ENCODE measurements at regions not wholly inside any gene's neighbourhood (a gene's known extent, or its start where the extent isn't known, plus 50 kb on each side); places are given as distances from the start of the nearest gene placed in this dataset.
"Not testable (repeated sequence)": the region's sequence is repeated elsewhere in the genome, so short reads cannot be mapped to it uniquely, and the experiment has no call there.

DNA sequence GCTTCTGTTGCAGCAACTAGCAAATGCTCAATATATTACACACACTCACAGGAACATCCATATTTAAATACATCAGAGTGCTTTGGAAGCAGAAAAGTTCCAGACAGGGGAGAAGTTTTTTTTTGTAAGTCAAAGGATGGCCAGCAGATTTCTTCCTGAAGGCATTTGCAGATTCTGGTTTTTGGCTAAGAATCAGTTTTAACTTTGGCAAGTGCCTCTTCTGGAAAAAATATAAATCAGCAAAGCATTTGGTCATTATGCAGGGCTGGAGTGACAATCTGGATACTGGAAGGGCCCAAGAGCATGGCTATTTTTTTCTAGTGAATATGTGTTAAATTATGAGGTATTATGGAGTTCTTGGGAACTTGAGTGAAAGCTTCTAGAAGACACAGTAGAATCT lies 495.3 kb upstream of the ARPP21 start:
- no peak for TF ChIP-seq POLR2AphosphoS5 (IDR thresholded peaks at IDR 0.05; ENCODE audit: low read depth)
- no peak for TF ChIP-seq GABPA (IDR thresholded peaks at IDR 0.05; ENCODE audit: low read depth)
- TF ChIP-seq, protein P1, sequence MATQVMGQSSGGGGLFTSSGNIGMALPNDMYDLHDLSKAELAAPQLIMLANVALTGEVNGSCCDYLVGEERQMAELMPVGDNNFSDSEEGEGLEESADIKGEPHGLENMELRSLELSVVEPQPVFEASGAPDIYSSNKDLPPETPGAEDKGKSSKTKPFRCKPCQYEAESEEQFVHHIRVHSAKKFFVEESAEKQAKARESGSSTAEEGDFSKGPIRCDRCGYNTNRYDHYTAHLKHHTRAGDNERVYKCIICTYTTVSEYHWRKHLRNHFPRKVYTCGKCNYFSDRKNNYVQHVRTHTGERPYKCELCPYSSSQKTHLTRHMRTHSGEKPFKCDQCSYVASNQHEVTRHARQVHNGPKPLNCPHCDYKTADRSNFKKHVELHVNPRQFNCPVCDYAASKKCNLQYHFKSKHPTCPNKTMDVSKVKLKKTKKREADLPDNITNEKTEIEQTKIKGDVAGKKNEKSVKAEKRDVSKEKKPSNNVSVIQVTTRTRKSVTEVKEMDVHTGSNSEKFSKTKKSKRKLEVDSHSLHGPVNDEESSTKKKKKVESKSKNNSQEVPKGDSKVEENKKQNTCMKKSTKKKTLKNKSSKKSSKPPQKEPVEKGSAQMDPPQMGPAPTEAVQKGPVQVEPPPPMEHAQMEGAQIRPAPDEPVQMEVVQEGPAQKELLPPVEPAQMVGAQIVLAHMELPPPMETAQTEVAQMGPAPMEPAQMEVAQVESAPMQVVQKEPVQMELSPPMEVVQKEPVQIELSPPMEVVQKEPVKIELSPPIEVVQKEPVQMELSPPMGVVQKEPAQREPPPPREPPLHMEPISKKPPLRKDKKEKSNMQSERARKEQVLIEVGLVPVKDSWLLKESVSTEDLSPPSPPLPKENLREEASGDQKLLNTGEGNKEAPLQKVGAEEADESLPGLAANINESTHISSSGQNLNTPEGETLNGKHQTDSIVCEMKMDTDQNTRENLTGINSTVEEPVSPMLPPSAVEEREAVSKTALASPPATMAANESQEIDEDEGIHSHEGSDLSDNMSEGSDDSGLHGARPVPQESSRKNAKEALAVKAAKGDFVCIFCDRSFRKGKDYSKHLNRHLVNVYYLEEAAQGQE (IDR thresholded peaks at IDR 0.05; ENCODE audit: insufficient replicate concordance, low read depth), result no peak
- TF ChIP-seq SPI1 (IDR thresholded peaks at IDR 0.05; ENCODE audit: borderline replicate concordance, low read depth), result no peak
- TF ChIP-seq, protein P2, sequence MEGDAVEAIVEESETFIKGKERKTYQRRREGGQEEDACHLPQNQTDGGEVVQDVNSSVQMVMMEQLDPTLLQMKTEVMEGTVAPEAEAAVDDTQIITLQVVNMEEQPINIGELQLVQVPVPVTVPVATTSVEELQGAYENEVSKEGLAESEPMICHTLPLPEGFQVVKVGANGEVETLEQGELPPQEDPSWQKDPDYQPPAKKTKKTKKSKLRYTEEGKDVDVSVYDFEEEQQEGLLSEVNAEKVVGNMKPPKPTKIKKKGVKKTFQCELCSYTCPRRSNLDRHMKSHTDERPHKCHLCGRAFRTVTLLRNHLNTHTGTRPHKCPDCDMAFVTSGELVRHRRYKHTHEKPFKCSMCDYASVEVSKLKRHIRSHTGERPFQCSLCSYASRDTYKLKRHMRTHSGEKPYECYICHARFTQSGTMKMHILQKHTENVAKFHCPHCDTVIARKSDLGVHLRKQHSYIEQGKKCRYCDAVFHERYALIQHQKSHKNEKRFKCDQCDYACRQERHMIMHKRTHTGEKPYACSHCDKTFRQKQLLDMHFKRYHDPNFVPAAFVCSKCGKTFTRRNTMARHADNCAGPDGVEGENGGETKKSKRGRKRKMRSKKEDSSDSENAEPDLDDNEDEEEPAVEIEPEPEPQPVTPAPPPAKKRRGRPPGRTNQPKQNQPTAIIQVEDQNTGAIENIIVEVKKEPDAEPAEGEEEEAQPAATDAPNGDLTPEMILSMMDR (IDR thresholded peaks at IDR 0.05; ENCODE audit: insufficient read depth, low read length), result no peak
- Histone ChIP-seq H3K27ac (replicated peaks) (no peak overlapping the region), H3K4me3 (replicated peaks; ENCODE audit: insufficient read depth, low read length) (no peak overlapping the region), H3K27me3 (ENCODE audit: insufficient read depth, poor library complexity, severe bottlenecking) (no peaks in the 10 kb centered on the region)
- no peak for DNase-seq (ENCODE audit: low read depth in 1 of 2, low spot score in 1 of 2)

DNA sequence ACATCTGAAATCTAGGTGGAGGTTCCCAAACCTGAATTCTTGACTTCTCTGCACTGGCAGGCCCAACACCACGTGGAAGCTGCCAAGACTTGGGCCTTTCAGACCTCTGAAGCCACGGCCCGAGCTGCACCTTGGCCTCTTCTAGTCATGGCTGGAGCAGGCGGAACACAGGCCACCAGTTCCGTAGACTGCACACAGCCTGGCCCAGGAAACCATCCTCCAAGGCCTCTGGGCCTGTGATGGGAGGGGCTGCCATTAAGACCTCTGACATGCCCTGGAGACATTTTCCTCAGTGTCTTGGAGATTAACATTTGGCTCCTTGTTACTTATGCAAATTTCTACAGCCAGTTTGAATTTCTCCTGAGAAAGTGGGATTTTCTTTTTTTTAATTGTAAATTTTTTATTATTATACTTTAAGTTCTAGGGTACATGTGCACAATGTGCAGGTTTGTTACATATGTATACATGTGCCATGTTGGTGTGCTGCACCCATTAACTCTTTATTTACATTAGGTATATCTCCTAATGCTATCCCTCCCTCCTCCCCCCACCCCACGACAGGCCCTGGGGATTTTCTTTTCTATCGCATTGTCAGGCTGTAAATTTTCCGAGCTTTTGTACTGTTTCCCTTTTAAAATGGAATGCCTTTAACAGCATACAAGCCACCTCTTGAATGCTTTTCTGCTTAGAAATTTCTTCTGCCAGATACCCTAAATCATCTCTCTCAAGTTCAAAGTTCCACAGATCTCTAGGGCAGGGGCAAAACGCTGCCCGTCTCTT lies 492.9 kb upstream of the ARPP21 start:
- H3K4me3 ChIP-seq (replicated peaks; ENCODE audit: insufficient read depth, low read length); H3K27me3 ChIP-seq (ENCODE audit: insufficient read depth, poor library complexity, severe bottlenecking); DNase-seq (ENCODE audit: low read depth in 1 of 2, low spot score in 1 of 2); H3K27ac ChIP-seq (replicated peaks): not testable (repeated sequence)

DNA sequence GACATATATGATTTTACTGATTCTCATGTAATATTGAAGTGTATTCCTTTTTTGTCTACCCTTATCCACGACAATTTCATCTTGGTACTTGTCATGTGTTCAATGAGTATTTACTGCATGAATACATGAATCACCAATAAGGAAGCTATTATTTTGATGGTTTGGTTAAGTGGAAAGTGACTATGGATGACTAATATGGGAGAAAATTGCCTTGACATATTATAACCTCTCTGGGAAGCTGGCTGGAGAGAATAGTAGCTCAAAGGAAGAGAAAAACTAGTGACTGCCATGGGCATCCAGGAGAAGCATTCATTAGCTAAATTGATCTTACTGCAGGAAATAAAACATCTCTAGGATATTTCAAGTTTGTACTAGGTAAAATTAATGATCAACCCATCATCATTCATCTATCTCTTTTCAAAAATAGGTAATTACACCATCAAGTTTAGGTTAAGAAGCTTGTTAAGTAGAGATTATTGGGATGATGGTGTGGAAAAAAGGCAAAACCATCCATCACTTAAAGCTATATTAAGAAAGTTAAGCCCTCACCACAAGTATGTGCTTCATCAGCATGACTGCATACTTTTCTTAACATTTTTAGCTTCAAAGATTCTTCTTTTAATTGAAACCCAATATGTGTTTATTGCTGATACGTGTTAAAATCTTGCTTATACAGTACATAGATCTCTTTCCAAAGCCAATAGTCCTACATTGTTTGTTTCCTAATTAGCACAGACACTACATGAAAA lies 455.2 kb upstream of the ARPP21 start:
- no peak for DNase-seq (ENCODE audit: low read depth in 1 of 2, low spot score in 1 of 2)
- Histone ChIP-seq H3K27me3 (ENCODE audit: insufficient read depth, poor library complexity, severe bottlenecking) (no peaks in the 10 kb centered on the region), H3K4me3 (replicated peaks; ENCODE audit: insufficient read depth, low read length) (no peak overlapping the region), H3K27ac (replicated peaks) (no peak overlapping the region)
- TF ChIP-seq, protein P1 (IDR thresholded peaks at IDR 0.05; ENCODE audit: insufficient replicate concordance, low read depth), result no peak
- TF ChIP-seq, protein P2 (IDR thresholded peaks at IDR 0.05; ENCODE audit: insufficient read depth, low read length), result no peak
- TF ChIP-seq POLR2AphosphoS5 (IDR thresholded peaks at IDR 0.05; ENCODE audit: low read depth) (no peak), GABPA (IDR thresholded peaks at IDR 0.05; ENCODE audit: low read depth) (no peak), SPI1 (IDR thresholded peaks at IDR 0.05; ENCODE audit: borderline replicate concordance, low read depth) (no peak)

DNA sequence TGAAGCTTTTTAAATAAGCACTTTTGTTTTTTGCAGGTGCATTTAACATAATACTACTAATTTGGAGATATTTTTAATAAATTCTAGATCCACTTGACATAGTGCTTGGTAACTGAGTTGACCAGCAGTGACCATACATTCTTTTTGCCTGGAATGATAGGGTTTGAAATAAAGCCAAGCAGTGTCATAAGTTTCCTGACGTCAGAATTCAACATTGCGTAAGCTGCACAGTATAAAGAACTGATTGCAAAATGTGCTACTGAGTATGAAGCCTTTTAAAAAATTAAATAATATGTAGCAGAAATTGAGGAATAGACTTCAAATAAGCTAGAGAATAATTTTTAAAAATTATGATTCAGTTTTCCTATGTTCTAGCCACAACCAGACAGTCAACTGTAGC lies 454.6 kb upstream of the ARPP21 start:
- TF ChIP-seq POLR2AphosphoS5 (IDR thresholded peaks at IDR 0.05; ENCODE audit: low read depth) (no peak), SPI1 (IDR thresholded peaks at IDR 0.05; ENCODE audit: borderline replicate concordance, low read depth) (no peak)
- TF ChIP-seq, protein P1 (IDR thresholded peaks at IDR 0.05; ENCODE audit: insufficient replicate concordance, low read depth), result no peak
- no peak for DNase-seq (ENCODE audit: low read depth in 1 of 2, low spot score in 1 of 2)
- Histone ChIP-seq H3K27ac (replicated peaks) (no peak overlapping the region), H3K4me3 (replicated peaks; ENCODE audit: insufficient read depth, low read length) (no peak overlapping the region), H3K27me3 (ENCODE audit: insufficient read depth, poor library complexity, severe bottlenecking) (no peaks in the 10 kb centered on the region)

Data from HL-60 (cell line).